ENCODE measurements at regions not wholly inside any gene's neighbourhood (a gene's known extent, or its start where the extent isn't known, plus 50 kb on each side); places are given as distances from the start of the nearest gene placed in this dataset.

GRCh38 chr3:186487819-186488218, 56.4 kb downstream of the CRYGS start:
- no peak for DNase-seq (ENCODE audit: low spot score)

GRCh38 chr3:186487037-186487436, 57.1 kb downstream of the CRYGS start:
- DNase-seq (ENCODE audit: low spot score), result no peak

GRCh38 chr3:186483611-186484340, 60.4 kb downstream of the CRYGS start:
- no peak for DNase-seq (ENCODE audit: low spot score)

- no peak for DNase-seq (ENCODE audit: low spot score)
Observed at GRCh38 chr3:186481526-186481925, 62.7 kb downstream of the CRYGS start.

- no peak for DNase-seq (ENCODE audit: low spot score)
Observed at GRCh38 chr3:186477876-186478275, 66.3 kb downstream of the CRYGS start.

GRCh38 chr3:186477033-186477432, 67.1 kb downstream of the CRYGS start:
- DNase-seq (ENCODE audit: low spot score), result no peak

- no peak for DNase-seq (ENCODE audit: low spot score)
Observed at GRCh38 chr3:186476541-186476940, 67.6 kb downstream of the CRYGS start.

GRCh38 chr3:186476044-186476468, 68.1 kb downstream of the CRYGS start:
- no peak for DNase-seq (ENCODE audit: low spot score)

- DNase-seq (ENCODE audit: low spot score), result no peak
Observed at GRCh38 chr3:186473166-186473565, 71.0 kb downstream of the CRYGS start.

GRCh38 chr3:186472456-186473008, 71.6 kb downstream of the CRYGS start:
- DNase-seq (ENCODE audit: low spot score), result no peak

- no peak for DNase-seq (ENCODE audit: low spot score)
Observed at GRCh38 chr3:186471771-186472170, 72.4 kb downstream of the CRYGS start.

GRCh38 chr3:186469525-186469924, 74.7 kb downstream of the CRYGS start:
- DNase-seq (ENCODE audit: low spot score), result no peak

GRCh38 chr3:186467969-186468368, 76.2 kb downstream of the CRYGS start:
- no peak for DNase-seq (ENCODE audit: low spot score)

- DNase-seq (ENCODE audit: low spot score), result no peak
Observed at GRCh38 chr3:186466391-186466974, 77.7 kb downstream of the CRYGS start.

GRCh38 chr3:186465508-186465907, 78.7 kb downstream of the CRYGS start:
- no peak for DNase-seq (ENCODE audit: low spot score)

GRCh38 chr3:186464424-186465093, 79.6 kb downstream of the CRYGS start:
- DNase-seq (ENCODE audit: low spot score), result no peak

- peak; percentile 84 for DNase-seq (ENCODE audit: low spot score)
Observed at GRCh38 chr3:186461141-186461540, 83.0 kb downstream of the CRYGS start.

- DNase-seq (ENCODE audit: low spot score), result no peak
Observed at GRCh38 chr3:186459108-186459467, 85.1 kb downstream of the CRYGS start.

- DNase-seq (ENCODE audit: low spot score), result no peak
Observed at GRCh38 chr3:186458306-186459107, 85.7 kb downstream of the CRYGS start.

- no peak for DNase-seq (ENCODE audit: low spot score)
Observed at GRCh38 chr3:186457236-186457635, 86.9 kb downstream of the CRYGS start.

- DNase-seq (ENCODE audit: low spot score), result no peak
Observed at GRCh38 chr3:186456731-186457191, 87.4 kb downstream of the CRYGS start.

Measured in A172 (cell line).